GM23248 (cell line): ENCODE measurements at regions not wholly inside any gene's neighbourhood (a gene's known extent, or its start where the extent isn't known, plus 50 kb on each side); places are given as distances from the start of the nearest gene placed in this dataset.

Experiments used
- EZH2 ChIP-seq: fragments of 200-600 bp; sonication (generic); IDR thresholded peaks from 2 replicates; pipeline ENCODE4 v1.6.1; 2018; ENCODE audit warnings: antibody characterized with exemption, mild to moderate bottlenecking; ENCODE audit not compliant: insufficient read depth, poor library complexity, severe bottlenecking
- EZH2phosphoT487 ChIP-seq: fragments of 200-600 bp; sonication (generic); IDR thresholded peaks from 2 replicates; pipeline ENCODE4 v1.6.1; 2018; ENCODE audit warnings: antibody characterized with exemption, moderate library complexity, mild to moderate bottlenecking, low read depth; ENCODE audit not compliant: insufficient read depth

DNA sequence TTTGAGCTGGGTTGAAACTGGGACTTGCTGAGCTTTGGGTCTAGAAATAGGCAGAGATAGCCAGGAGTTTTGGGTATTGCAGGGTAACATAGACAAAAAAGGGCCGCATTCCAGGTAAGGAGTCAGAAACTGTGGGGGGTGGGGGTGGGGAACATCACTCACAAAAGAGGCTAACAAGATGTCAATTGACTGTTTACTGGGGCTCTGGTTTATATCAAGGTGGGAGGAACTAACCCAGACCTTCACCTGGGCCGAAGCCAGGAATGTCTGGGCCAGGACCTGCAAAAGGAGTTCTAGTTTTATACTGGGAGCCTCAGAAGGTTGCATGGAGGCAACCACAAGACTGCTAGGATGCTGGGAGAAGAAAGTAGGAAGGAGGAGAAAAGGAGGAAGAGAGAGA, 154.4 kb downstream of the EMP1 start:
- TF ChIP-seq EZH2phosphoT487 (no peak), EZH2 (no peak)
